ENCODE measurements at regions not wholly inside any gene's neighbourhood (a gene's known extent, or its start where the extent isn't known, plus 50 kb on each side); places are given as distances from the start of the nearest gene placed in this dataset.

GRCh38 chr11:97544431-97544830, 1154.6 kb downstream of the JRKL start:
- no peaks in the 10 kb centered on the region for H3K79me2 ChIP-seq (ENCODE audit: control insufficient read depth, insufficient read depth, low read length)
- no peak overlapping the region for H2AFZ ChIP-seq (ENCODE audit: low read depth, low read length)
- no peak overlapping the region for H3K4me3 ChIP-seq (replicated peaks in 1 of 3; ENCODE audit: insufficient read depth in 1 of 3, low read depth in 1 of 3, low read length in 3 of 3)
- DNase-seq (ENCODE audit: low read depth, low spot score) (no peak), FAIRE-seq (no peak)
- no peak overlapping the region for H3K9ac ChIP-seq (replicated peaks; ENCODE audit: extremely low read depth, insufficient read depth, low read length)
- BruUV-seq (replicated peaks): no TSS peak
- no peaks in the 10 kb centered on the region for H3K36me3 ChIP-seq (ENCODE audit: control insufficient read depth in 2 of 2, extremely low read depth in 1 of 2, insufficient read depth in 2 of 2, low read length in 2 of 2)
- intact Hi-C loops (cut with micrococcal nuclease) (no loop called here), dilution Hi-C loops (cut with MboI; ENCODE audit: extremely low pct_ligation_motif_present, low sequenced_read_pairs) (no loop called here)
- no peak overlapping the region for H3K27ac ChIP-seq (ENCODE audit: insufficient read depth, low read depth, low read length)
- H3K27me3 ChIP-seq (ENCODE audit: control insufficient read depth in 2 of 2, insufficient read depth in 2 of 2, low read length in 2 of 2): no peaks in the 10 kb centered on the region
- ChIA-PET POLR2A (no interaction called here), CTCF (no interaction called here)
- H3K4me2 ChIP-seq (ENCODE audit: insufficient read depth, low read length): no peak overlapping the region
- H4K20me1 ChIP-seq (replicated peaks; ENCODE audit: control insufficient read depth, extremely low read depth, insufficient read depth, low read length): no peaks in the 10 kb centered on the region
- no peaks in the 10 kb centered on the region for H3K4me1 ChIP-seq (ENCODE audit: control insufficient read depth, extremely low read depth, insufficient read depth, low read length)
- no peaks in the 10 kb centered on the region for H3K9me1 ChIP-seq (replicated peaks; ENCODE audit: control insufficient read depth, extremely low read depth, insufficient read depth, low read length)
- no peaks in the 10 kb centered on the region for H3K9me3 ChIP-seq (replicated peaks; ENCODE audit: control insufficient read depth, insufficient read depth, low read length)
- TF ChIP-seq POLR2A (IDR thresholded peaks at IDR 0.05; ENCODE audit: low read depth, low read length): no peak

GRCh38 chr11:97548280-97548679, 1158.5 kb downstream of the JRKL start:
- CTCF ChIA-PET: no interaction called here
- no peak overlapping the region for H2AFZ ChIP-seq (ENCODE audit: low read depth, low read length)
- POLR2A ChIA-PET: no interaction called here
- H4K20me1 ChIP-seq (replicated peaks; ENCODE audit: control insufficient read depth, extremely low read depth, insufficient read depth, low read length): no peaks in the 10 kb centered on the region
- no TSS peak for BruUV-seq (replicated peaks)
- FAIRE-seq (no peak), DNase-seq (ENCODE audit: low read depth, low spot score) (no peak)
- H3K27me3 ChIP-seq (ENCODE audit: control insufficient read depth in 2 of 2, insufficient read depth in 2 of 2, low read length in 2 of 2): no peaks in the 10 kb centered on the region
- dilution Hi-C loops (cut with MboI; ENCODE audit: extremely low pct_ligation_motif_present, low sequenced_read_pairs) (no loop called here), intact Hi-C loops (cut with micrococcal nuclease) (no loop called here)
- H3K9ac ChIP-seq (replicated peaks; ENCODE audit: extremely low read depth, insufficient read depth, low read length): no peak overlapping the region
- no peak overlapping the region for H3K27ac ChIP-seq (ENCODE audit: insufficient read depth, low read depth, low read length)
- H3K79me2 ChIP-seq (ENCODE audit: control insufficient read depth, insufficient read depth, low read length): no peaks in the 10 kb centered on the region
- H3K4me2 ChIP-seq (ENCODE audit: insufficient read depth, low read length): no peak overlapping the region
- H3K9me1 ChIP-seq (replicated peaks; ENCODE audit: control insufficient read depth, extremely low read depth, insufficient read depth, low read length): no peaks in the 10 kb centered on the region
- no peak overlapping the region for H3K4me3 ChIP-seq (replicated peaks in 1 of 3; ENCODE audit: insufficient read depth in 1 of 3, low read depth in 1 of 3, low read length in 3 of 3)
- no peaks in the 10 kb centered on the region for H3K36me3 ChIP-seq (ENCODE audit: control insufficient read depth in 2 of 2, extremely low read depth in 1 of 2, insufficient read depth in 2 of 2, low read length in 2 of 2)
- TF ChIP-seq POLR2A (IDR thresholded peaks at IDR 0.05; ENCODE audit: low read depth, low read length) (no peak), POLR2AphosphoS5 (IDR thresholded peaks at IDR 0.05; ENCODE audit: insufficient read depth, low read depth, low read length) (no peak), GATA2 (IDR thresholded peaks at IDR 0.05; ENCODE audit: insufficient read depth, insufficient read length, low read depth, low read length) (no peak), JUN (IDR thresholded peaks at IDR 0.05; ENCODE audit: borderline replicate concordance, insufficient read depth, insufficient read length, low read depth) (no peak), MAX (IDR thresholded peaks at IDR 0.05; ENCODE audit: insufficient read depth, insufficient read length) (no peak), MYC (IDR thresholded peaks at IDR 0.05; ENCODE audit: low read depth, low read length) (no peak), FOS (IDR thresholded peaks at IDR 0.05; ENCODE audit: borderline replicate concordance, insufficient read depth, low read length) (no peak), EZH2 (IDR thresholded peaks at IDR 0.05; ENCODE audit: borderline replicate concordance, low read depth, low read length, severe bottlenecking) (no peak), CTCF (IDR thresholded peaks at IDR 0.05; ENCODE audit: extremely low read depth in 1 of 2, insufficient read depth in 1 of 2, low read depth in 1 of 2, low read length in 2 of 2) (no peak)
- no peaks in the 10 kb centered on the region for H3K9me3 ChIP-seq (replicated peaks; ENCODE audit: control insufficient read depth, insufficient read depth, low read length)
- H3K4me1 ChIP-seq (ENCODE audit: control insufficient read depth, extremely low read depth, insufficient read depth, low read length): no peaks in the 10 kb centered on the region

Measured in endothelial cell of umbilical vein (primary cell).